WTC11 (cell line): ENCODE measurements at regions not wholly inside any gene's neighbourhood (a gene's known extent, or its start where the extent isn't known, plus 50 kb on each side); places are given as distances from the start of the nearest gene placed in this dataset.

Experiments used
- ATAC-seq: fragments of 200-7000 bp; cut with Tn5 transposase; 2 replicates; pipeline ENCODE4 v1.10.0; 2021; ENCODE audit warnings: mild to moderate bottlenecking, moderate library complexity
- CTCF ChIA-PET: fragments of 300-600 bp; sonication (Branson Sonifier 250); formaldehyde crosslinking; loops from one replicate; lab custom pipeline; 2021; ENCODE audit warnings: antibody characterized with exemption; lab: Charles Lee
- POLR2A ChIA-PET: fragments of 350-600 bp; sonication (Branson Sonifier 250); formaldehyde crosslinking; loops from one replicate; lab custom pipeline; 2021; ENCODE audit warnings: antibody characterized with exemption; lab: Charles Lee
- DNase-seq: peaks from one replicate; pipeline ENCODE4 v3.0.0; 2021; ENCODE audit warnings: low spot score
- H3K27ac Mint-ChIP-seq: 2 replicates; pipeline ENCODE4 v1.8.0; 2021; ENCODE audit warnings: mixed read lengths
- H3K27me3 Mint-ChIP-seq: 2 replicates; pipeline ENCODE4 v1.8.0; 2021; ENCODE audit warnings: low read depth, mild to moderate bottlenecking, moderate library complexity, mixed read lengths
- H3K36me3 Mint-ChIP-seq: 2 replicates; pipeline ENCODE4 v1.8.0; 2021; ENCODE audit warnings: mixed read lengths
- H3K4me1 Mint-ChIP-seq: 2 replicates; pipeline ENCODE4 v1.8.0; 2022; ENCODE audit warnings: mixed read lengths
- H3K4me3 Mint-ChIP-seq: 2 replicates; pipeline ENCODE4 v1.8.0; 2021; ENCODE audit warnings: mild to moderate bottlenecking, moderate library complexity, mixed read lengths
- H3K9me3 Mint-ChIP-seq: 2 replicates; pipeline ENCODE4 v1.8.0; 2021; ENCODE audit warnings: mixed read lengths
- ARID4B ChIP-seq: sonication (generic); formaldehyde crosslinking; IDR thresholded peaks from 2 replicates; pipeline ENCODE4 v1.8.0; 2023; ENCODE audit warnings: missing genetic modification reagents, mild to moderate bottlenecking, borderline replicate concordance
- CDX4 ChIP-seq: fragments of 250-450 bp; sonication (Bioruptor Pico); IDR thresholded peaks from 2 replicates; pipeline ENCODE4 v1.9.0; 2021; ENCODE audit warnings: moderate library complexity, mild to moderate bottlenecking, inconsistent platforms, borderline replicate concordance
- FOXJ3 ChIP-seq: sonication (generic); formaldehyde crosslinking; IDR thresholded peaks from 2 replicates; pipeline ENCODE4 v1.9.0; 2021; ENCODE audit warnings: missing genetic modification reagents, mild to moderate bottlenecking, borderline replicate concordance
- MYBL2 ChIP-seq: sonication (generic); formaldehyde crosslinking; IDR thresholded peaks from 2 replicates; pipeline ENCODE4 v1.8.1; 2023; ENCODE audit warnings: mild to moderate bottlenecking, moderate library complexity, missing genetic modification reagents
- OVOL2 ChIP-seq: fragments of 250-450 bp; sonication (Bioruptor Pico); IDR thresholded peaks from 2 replicates; pipeline ENCODE4 v1.9.0; 2021; ENCODE audit warnings: mild to moderate bottlenecking, borderline replicate concordance
- PREB ChIP-seq: sonication (generic); formaldehyde crosslinking; IDR thresholded peaks from 2 replicates; pipeline ENCODE4 v1.8.1; 2022; ENCODE audit warnings: mild to moderate bottlenecking, missing genetic modification reagents, moderate library complexity, borderline replicate concordance
- TP53 ChIP-seq: sonication (generic); formaldehyde crosslinking; IDR thresholded peaks from 2 replicates; pipeline ENCODE4 v1.8.1; 2023; ENCODE audit warnings: mild to moderate bottlenecking, missing genetic modification reagents
- ZNF121 ChIP-seq: sonication (generic); formaldehyde crosslinking; IDR thresholded peaks from 2 replicates; pipeline ENCODE4 v1.8.0; 2023; ENCODE audit warnings: missing genetic modification reagents
- ZNF232 ChIP-seq: sonication (generic); formaldehyde crosslinking; IDR thresholded peaks from 2 replicates; pipeline ENCODE4 v1.8.0; 2022; ENCODE audit warnings: mild to moderate bottlenecking, missing genetic modification reagents
- ZNF317 ChIP-seq: sonication (generic); formaldehyde crosslinking; IDR thresholded peaks from 2 replicates; pipeline ENCODE4 v1.8.1; 2023; ENCODE audit warnings: low read depth, mild to moderate bottlenecking, moderate library complexity, missing genetic modification reagents, borderline replicate concordance
- ZNF416 ChIP-seq: fragments of 250-450 bp; sonication (Bioruptor Pico); IDR thresholded peaks from 2 replicates; pipeline ENCODE4 v1.9.0; 2021; ENCODE audit warnings: mild to moderate bottlenecking, inconsistent platforms

DNA sequence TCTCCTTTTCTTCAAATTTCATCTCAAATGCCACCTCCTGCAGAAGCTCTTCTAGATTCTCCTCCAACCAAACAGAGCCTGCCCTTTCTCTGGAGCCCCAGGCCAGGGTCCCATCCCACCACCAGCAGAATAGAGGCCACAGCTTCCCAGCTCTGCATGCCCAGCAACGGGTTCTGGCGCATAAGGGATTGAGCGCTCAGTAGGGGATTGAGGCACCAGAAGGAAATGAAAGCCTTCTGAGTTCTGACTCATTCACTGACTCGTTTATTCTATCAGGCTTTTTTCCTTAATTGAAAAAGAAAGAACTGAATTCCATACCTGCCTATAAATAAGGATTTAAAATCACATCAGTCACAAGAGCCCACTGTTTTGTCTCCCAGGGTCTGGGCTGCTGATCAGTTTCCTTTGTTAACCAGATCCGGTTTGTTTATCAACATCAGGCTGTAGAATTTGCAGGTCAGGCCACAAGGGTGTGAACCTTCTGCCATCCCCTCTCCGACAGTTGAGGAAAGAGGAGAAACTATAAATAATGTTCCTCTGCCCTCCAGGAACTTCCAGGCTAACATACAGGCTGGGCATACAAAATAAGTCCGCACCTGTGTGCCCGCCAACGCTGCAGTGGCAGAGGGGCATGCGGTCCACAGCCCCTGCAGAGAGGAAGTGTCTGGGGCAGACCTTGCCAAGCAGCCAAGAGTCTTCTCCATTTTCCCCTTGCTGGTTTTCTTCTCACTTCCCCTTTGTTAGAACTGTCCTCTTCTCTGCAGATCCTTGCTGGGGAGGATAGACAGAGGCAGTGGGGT is 63.5 kb upstream of the PRDM11 start:
- H3K27me3 Mint-ChIP-seq: no peaks in the 10 kb centered on the region; the same call in 1 of the 2 replicates
- ChIA-PET CTCF (interaction anchor here (0.7 to 5.4 kb wide), 12 partner anchors 8 to 156 kb away, joined by 3 to 58 read pairs (median 4); no protein-coding TSS in a partner anchor), POLR2A (no interaction called here)
- H3K4me1 Mint-ChIP-seq: peaks cover 82% of the 10 kb centered on the region
- H3K36me3 Mint-ChIP-seq: no peaks in the 10 kb centered on the region
- TF ChIP-seq ZNF317: no peak
- TF ChIP-seq PREB: no peak
- no peak for TF ChIP-seq ZNF232 (CRISPR knock-in tag)
- no peak for TF ChIP-seq MYBL2 (CRISPR knock-in tag)
- TF ChIP-seq ZNF416 (CRISPR knock-in tag): no peak
- 0 out of 2 replicates have a peak, but pooled peaks have one; percentile 30 for TF ChIP-seq TP53 (CRISPR knock-in tag)
- H3K4me3 Mint-ChIP-seq: no peak overlapping the region
- ATAC-seq (peak; percentile 35), DNase-seq (no peak)
- no peaks in the 10 kb centered on the region for H3K9me3 Mint-ChIP-seq
- peak overlapping the region; percentile 12; the same call in 1 of the 2 replicates for H3K27ac Mint-ChIP-seq

DNA sequence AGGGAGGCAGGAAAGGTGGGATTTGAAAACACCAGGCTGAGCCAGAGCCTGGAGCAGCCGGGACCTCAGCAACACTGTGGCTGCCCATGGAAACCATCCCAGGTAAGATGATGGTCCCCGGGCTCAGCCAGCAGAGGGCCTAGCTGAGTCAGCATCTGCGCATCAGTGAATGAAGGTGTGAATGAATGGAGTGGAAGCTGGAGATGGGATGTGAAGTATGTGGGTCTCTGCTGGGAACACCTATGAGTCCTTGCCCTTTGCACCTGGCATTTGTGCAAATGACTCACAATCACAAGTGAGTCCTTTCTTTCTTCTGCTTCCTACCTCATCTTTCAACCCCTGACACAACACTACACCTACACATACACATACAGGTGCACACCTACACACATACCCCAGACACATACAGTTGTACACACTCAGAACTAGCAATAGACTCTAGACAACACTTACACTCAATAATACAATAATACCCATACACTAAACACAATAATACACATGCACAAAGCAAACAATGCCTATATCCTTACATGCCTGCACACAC is 62.8 kb upstream of the PRDM11 start:
- POLR2A ChIA-PET: no interaction called here
- peak; percentile 75 for DNase-seq
- no peak for TF ChIP-seq ARID4B (CRISPR knock-in tag)
- TF ChIP-seq TP53 (CRISPR knock-in tag): no peak
- TF ChIP-seq CDX4 (CRISPR knock-in tag): no peak
- TF ChIP-seq, all 79 proteins: peak for 0
- H3K27ac Mint-ChIP-seq: no peak overlapping the region
- peaks cover 84% of the 10 kb centered on the region for H3K4me1 Mint-ChIP-seq
- no peaks in the 10 kb centered on the region for H3K36me3 Mint-ChIP-seq
- H3K27me3 Mint-ChIP-seq: no peaks in the 10 kb centered on the region; the same call in 1 of the 2 replicates
- no peak overlapping the region for H3K4me3 Mint-ChIP-seq
- CTCF ChIA-PET: interaction anchor here (0.5 to 5.4 kb wide), 13 partner anchors 8 to 303 kb away, joined by 3 to 58 read pairs (median 3); no protein-coding TSS in a partner anchor
- no peaks in the 10 kb centered on the region for H3K9me3 Mint-ChIP-seq
- ATAC-seq: peak; percentile 74

- no peak for TF ChIP-seq ZNF121 (CRISPR knock-in tag)
- no peak for TF ChIP-seq OVOL2 (CRISPR knock-in tag)
- TF ChIP-seq FOXJ3 (CRISPR knock-in tag): no peak
- DNase-seq (no peak), ATAC-seq (peak; percentile 15)
- H3K4me3 Mint-ChIP-seq: no peak overlapping the region
- no peaks in the 10 kb centered on the region for H3K9me3 Mint-ChIP-seq
- no peaks in the 10 kb centered on the region for H3K36me3 Mint-ChIP-seq
- POLR2A ChIA-PET: interaction anchor here (0.6 kb wide), 1 partner anchor 12 kb away, joined by 3 read pairs; no protein-coding TSS in a partner anchor
- no peaks in the 10 kb centered on the region; the same call in 1 of the 2 replicates for H3K27me3 Mint-ChIP-seq
- H3K27ac Mint-ChIP-seq: peak overlapping the region; percentile 69
- CTCF ChIA-PET: interaction anchor here (0.9 to 4.3 kb wide), 7 partner anchors 14 to 159 kb away, joined by 3 to 25 read pairs (median 5); no protein-coding TSS in a partner anchor
- H3K4me1 Mint-ChIP-seq: peaks cover 88% of the 10 kb centered on the region
Observed at GRCh38 chr11:45085646-45086501, 60.6 kb upstream of the PRDM11 start.
